ENCODE measurements at regions not wholly inside any gene's neighbourhood (a gene's known extent, or its start where the extent isn't known, plus 50 kb on each side); places are given as distances from the start of the nearest gene placed in this dataset.
"Not testable (repeated sequence)": the region's sequence is repeated elsewhere in the genome, so short reads cannot be mapped to it uniquely, and the experiment has no call there.

GRCh38 chr13:95391362-95391761 lies 90.1 kb upstream of the ABCC4 start:
- no peak for DNase-seq

- DNase-seq: no peak
Observed at GRCh38 chr13:95391785-95392184, 90.5 kb upstream of the ABCC4 start.

GRCh38 chr13:95392597-95392996 lies 91.3 kb upstream of the ABCC4 start:
- no peak for DNase-seq

- DNase-seq: no peak
Observed at GRCh38 chr13:95403349-95404140, 102.3 kb upstream of the ABCC4 start.

GRCh38 chr13:95404141-95404882 lies 103.1 kb upstream of the ABCC4 start:
- DNase-seq: peak; percentile 44 to 66

DNA sequence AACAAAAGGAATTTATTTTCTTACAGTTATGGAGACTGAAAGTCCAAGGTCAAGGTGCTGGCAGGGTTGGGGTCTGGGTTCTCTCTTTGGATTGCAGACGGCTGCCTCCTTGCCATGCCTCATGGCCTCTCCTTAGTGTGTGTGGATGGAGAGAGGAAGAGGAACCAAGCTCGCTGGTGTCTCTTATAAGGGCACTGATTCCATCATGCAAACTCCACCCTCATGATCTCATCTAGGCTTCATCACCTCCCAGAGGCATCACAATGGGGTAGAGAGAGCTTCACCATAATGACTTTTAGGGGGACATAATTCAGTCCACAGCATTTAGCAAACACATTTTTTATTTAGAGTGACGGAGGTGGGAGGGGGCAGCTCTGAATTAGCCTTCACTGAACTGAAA lies 104.9 kb upstream of the ABCC4 start:
- no peak for DNase-seq

DNA sequence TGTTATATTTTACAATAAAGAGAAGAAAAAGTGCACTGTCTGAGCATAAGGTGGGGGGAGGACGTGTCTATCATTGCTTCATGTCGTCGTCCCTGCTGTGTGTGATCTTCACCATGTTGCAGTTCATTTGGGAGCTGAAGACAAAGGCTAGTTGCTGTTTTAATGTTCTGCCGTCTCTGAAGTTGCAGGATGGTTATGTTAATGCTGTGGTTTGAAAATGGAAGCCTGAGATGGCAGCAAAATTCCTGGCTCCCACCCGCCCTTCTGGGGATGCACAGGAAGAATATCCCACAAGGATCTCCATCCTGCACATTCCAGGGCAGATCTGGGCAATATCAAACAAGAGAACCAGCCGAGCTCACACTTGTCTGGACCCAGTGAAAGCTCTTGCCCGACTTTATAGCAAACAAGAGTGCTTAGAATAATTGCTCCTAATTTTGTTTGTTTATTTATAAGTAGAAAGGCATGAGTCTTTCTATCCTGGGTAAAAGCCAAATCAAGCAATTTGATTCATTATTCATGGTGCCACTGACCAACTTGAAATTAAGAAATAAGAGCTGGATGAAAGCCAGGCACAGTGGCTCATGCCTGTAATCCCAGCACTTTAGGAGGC lies 110.3 kb upstream of the ABCC4 start:
- no peak for DNase-seq

- no peak for DNase-seq
Observed at GRCh38 chr13:95418946-95419345, 117.7 kb upstream of the ABCC4 start.

DNA sequence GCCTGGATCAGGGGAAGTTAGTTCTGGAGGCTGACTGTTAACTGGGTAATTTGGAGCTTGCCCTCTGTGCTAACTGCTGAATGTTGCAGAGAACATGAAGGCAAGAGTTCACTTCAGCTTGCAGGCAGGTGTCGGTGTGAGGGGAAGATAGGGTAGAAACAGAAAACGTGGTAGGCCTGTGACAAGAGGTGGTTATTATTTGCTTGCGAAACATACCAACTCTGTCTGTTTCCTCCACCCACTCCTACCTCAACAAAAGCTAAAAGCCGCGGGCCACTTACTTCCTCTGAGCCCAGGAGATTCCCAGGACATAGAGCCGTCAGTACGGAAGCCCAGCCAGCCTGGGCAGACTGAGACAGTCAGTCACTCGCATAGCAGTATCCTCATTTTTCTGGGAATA lies 119.2 kb upstream of the ABCC4 start:
- DNase-seq: no peak

DNA sequence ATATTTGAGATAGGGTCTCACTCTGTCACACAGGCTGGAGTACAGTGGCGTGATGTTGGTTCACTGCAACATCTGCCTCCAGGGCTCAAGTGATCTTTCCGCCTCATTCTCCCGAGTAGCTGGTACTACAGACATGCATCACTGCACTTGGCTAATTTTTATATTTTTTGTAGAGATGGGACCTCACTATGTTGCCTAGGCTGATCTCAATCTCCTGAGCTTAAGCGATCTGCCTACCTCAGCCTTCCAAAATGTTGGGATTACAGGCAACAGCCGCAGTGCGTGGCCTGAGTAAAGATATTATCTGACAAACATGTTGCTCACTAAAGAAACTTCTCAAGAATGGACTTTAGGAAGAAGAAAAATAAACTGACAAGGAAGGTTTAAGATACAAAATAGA lies 125.4 kb upstream of the ABCC4 start:
- DNase-seq: no peak

- DNase-seq: not testable (repeated sequence)
Observed at GRCh38 chr13:95430525-95430924, 122.0 kb upstream of the CLDN10 start.

DNA sequence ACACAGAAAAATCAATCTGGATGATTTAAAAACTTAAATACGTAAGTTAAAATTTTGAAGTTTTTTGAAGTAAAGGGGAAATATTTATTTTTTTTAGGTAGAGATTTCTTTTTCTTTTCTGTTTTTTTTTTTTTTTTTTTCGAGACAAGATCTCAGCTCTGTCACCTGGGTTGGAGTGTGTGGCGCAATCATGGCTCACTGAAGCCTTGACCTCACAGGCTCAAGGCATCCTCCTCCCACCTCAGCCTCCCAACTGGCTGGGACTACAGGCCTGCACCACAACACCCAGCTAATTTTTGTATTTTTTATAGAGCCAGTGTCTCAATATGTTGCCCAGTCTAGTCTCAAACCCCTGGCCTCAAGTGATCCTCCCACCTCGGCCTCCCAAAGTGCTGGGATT lies 120.4 kb upstream of the CLDN10 start:
- DNase-seq: no peak

DNA sequence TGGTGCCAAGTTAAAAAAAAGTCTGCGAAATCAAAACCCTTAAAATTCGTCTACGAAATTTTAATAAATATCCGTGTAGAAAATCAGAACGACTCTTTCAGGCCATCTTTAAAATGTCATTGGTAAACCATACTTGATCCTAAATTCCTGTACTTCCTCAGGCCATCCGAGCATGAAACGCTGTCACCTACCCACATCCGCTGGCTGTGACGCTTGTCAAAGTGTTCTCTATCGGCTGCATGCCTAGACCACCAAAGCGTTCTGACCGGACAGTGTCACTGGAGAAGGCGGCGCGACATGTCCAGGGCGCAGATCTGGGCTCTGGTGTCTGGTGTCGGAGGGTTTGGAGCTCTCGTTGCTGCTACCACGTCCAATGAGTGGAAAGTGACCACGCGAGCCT lies 119.0 kb upstream of the CLDN10 start:
- no peak for DNase-seq

GRCh38 chr13:95434111-95434510 lies 118.4 kb upstream of the CLDN10 start:
- DNase-seq: no peak

GRCh38 chr13:95437561-95437960 lies 115.0 kb upstream of the CLDN10 start:
- no peak for DNase-seq

DNA sequence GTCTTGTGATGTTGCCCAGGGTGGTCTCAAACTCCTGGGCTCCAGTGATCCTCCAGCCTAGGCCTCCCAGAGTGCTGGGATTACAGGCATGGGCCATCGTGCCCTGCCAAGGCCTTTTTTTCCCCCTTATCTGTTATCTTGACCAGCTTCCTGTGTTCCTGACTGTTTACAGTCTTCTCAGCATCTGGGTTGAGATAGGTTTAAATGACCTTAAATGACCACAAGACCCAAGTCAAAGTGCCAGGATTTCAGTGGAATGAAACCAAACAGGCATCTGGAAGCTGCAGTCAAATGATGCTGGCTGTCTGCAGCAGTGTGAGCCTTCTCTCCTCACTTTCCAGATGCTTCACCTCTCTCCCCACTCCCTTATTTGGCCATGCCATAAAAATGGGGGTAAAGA lies 114.2 kb upstream of the CLDN10 start:
- no peak for DNase-seq

DNA sequence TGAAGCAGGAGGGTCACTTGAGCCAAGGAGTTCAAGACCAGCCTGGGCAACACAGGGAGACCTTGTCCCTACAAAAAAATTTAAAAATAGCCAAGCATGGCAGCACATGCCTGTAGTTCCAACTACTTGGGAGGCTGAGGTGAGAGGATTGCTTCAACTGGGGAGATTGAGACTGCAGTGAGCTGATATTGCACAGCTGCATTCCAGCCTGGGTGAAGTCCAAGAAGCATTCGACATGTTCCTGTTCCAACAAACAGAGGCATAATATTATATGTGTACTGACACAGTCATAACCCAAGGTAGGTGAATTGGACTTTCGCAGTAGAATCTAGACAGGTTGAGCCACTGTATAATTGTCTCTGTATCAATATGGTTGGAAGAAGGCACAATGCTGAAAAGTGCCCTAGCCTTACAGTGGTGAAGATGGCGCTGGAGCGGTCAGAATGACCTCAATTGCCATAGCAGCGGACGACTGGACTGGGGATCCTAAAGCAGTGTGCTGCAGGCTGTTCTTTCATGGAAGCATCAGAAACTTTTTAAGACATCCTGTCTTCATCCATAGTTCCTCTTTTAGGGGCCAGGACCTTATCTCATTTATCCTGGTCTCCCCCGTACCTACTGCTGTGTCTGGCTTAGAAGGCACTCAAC lies 112.0 kb upstream of the CLDN10 start:
- no peak for DNase-seq

GRCh38 chr13:95441326-95441725 lies 111.2 kb upstream of the CLDN10 start:
- no peak for DNase-seq

DNA sequence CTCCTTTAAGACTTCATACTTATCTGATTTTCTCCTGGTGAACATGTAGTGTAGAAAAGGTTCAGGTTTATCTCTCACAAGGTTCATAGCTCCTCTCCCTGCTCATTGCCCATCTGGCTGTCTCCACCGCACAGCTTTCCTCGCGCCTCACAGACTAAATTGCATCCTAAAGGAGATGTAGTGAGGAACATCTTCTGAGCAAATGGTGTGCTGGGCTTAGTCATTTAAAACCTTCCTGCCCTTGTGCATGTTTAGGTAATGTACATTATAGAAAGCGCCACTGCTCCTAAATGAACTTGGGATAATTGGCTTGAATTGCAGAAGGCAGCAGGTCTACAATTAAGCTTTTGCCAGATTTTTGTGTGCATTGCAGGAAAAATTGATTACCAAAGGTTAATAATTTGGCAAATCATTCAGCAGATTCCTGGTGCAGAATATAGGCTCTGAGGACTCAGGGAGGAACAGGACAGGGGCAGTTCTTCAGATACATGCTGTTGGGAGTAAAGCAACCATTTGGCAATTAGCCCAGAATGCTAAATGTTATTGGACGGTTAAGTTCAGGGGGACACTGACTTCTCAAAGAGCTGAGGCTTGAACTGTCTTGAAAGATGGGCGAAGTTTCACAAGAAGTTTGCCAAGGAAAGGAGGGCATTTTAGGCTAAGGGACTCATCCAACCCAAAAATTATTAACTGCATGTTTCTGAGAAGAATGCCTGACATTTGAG lies 108.4 kb upstream of the CLDN10 start:
- no peak for DNase-seq

DNA sequence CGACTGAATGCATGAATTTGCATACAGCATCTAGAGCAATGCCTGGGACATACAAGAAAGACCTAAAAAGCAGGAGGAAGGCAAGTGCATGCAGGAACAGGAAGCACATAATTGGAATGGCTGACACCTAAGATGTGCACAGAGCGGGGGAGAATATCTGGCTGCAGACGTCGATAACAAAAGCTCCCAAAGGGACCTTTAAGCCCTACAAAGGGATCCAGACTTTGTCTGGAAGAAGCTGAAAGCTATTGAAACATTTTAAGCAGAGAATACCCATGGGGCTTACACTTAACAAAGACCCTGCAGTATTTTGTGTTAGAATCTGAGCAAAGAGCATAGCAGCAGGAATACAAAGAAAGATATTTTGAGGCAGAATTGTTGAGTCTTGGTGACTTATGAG lies 107.4 kb upstream of the CLDN10 start:
- DNase-seq: no peak

GRCh38 chr13:95447814-95448213 lies 104.7 kb upstream of the CLDN10 start:
- no peak for DNase-seq

GRCh38 chr13:95451656-95452055 lies 100.9 kb upstream of the CLDN10 start:
- no peak for DNase-seq

- DNase-seq: no peak
Observed at GRCh38 chr13:95452375-95452774, 100.1 kb upstream of the CLDN10 start.

Data from SW 1271 (cell line).